Lung (tissue), 11 donors: ENCODE measurements at regions not wholly inside any gene's neighbourhood (a gene's known extent, or its start where the extent isn't known, plus 50 kb on each side); places are given as distances from the start of the nearest gene placed in this dataset.

Experiments
- ATAC-seq: fragments of 200-7000 bp; cut with Tn5 transposase; one replicate; pipeline ENCODE4 v1.9.1; 2020; ENCODE audit warnings: moderate number of reproducible peaks; ENCODE audit not compliant: insufficient read depth, low FRiP score
- DNase-seq, 3 donors: peaks; one replicate each; pipeline ENCODE4 v3.0.0-alpha.2; 2013 to 2017
- H3K27ac ChIP-seq, 2 donors: one replicate each; pipeline ENCODE4 v1.5.1; 2013; ENCODE audit warnings: mild to moderate bottlenecking in 2 of 2, moderate library complexity in 2 of 2, control low read depth in 1 of 2, inconsistent platforms in 1 of 2, low read depth in 1 of 2, low read length in 1 of 2
- H3K27me3 ChIP-seq, 3 donors: one replicate each; pipeline ENCODE4 v1.5.1; 2013; ENCODE audit warnings: low read length in 2 of 3; ENCODE audit not compliant: control insufficient read depth in 3 of 3, insufficient read depth in 3 of 3
- H3K36me3 ChIP-seq, 4 donors: one replicate each; pipeline ENCODE4 v1.5.1; 2013; ENCODE audit warnings: low read length in 4 of 4, mild to moderate bottlenecking in 1 of 4, moderate library complexity in 1 of 4; ENCODE audit not compliant: control insufficient read depth in 4 of 4, insufficient read depth in 4 of 4
- H3K4me1 ChIP-seq, 5 donors: one replicate each; pipeline ENCODE4 v1.5.1; 2013; ENCODE audit warnings: low read length in 5 of 5, mild to moderate bottlenecking in 2 of 5, moderate library complexity in 1 of 5; ENCODE audit not compliant: control insufficient read depth in 5 of 5, insufficient read depth in 5 of 5
- H3K4me3 ChIP-seq: one replicate; pipeline ENCODE4 v1.5.1; 2013; ENCODE audit warnings: mild to moderate bottlenecking, control low read depth, moderate library complexity
- H3K9ac ChIP-seq, 2 donors: one replicate each; pipeline ENCODE4 v1.5.1; 2013; ENCODE audit warnings: low read length in 2 of 2, control low read depth in 1 of 2; ENCODE audit not compliant: insufficient read depth in 1 of 2
- H3K9me3 ChIP-seq, 4 donors: one replicate each; pipeline ENCODE4 v1.5.1; 2013; ENCODE audit warnings: low read length in 3 of 4, mild to moderate bottlenecking in 1 of 4, moderate library complexity in 1 of 4; ENCODE audit not compliant: control insufficient read depth in 4 of 4, insufficient read depth in 3 of 4
- CTCF ChIP-seq: IDR thresholded peaks from 2 replicates; pipeline ENCODE4 v1.5.1; 2012; ENCODE audit warnings: mild to moderate bottlenecking; ENCODE audit errors: control extremely low read depth, extremely low read depth
- WGBS, 2 donors: extraction: QIAGEN DNeasy Blood & Tissue Kit; methylation state at CpG; one replicate each; pipeline ENCODE4 v1.1.7; 2013; 5-methylcytosine and 5-hydroxymethylcytosine counted together
- donor health status: control.
- donor health status: control.
- donor health status: Bipolar disorder and iron deficiency.
- donor health status: healthy.
- donor health status: DM: yes; HTN: yes; CAD: no.

- H3K27me3 ChIP-seq = peaks cover 0 to 22% (median 0%) of the 10 kb centered on the region in 3 donors
- H3K27ac ChIP-seq = no peak overlapping the region
- peaks cover 0 to 7% (median 0%) of the 10 kb centered on the region in 4 donors for H3K9me3 ChIP-seq
- no peaks in the 10 kb centered on the region for H3K4me1 ChIP-seq
- no peak overlapping the region for H3K9ac ChIP-seq
- no peak overlapping the region for H3K4me3 ChIP-seq
- 66 to 93% methylated on average over 7 of the region's 7 CpGs for WGBS, 2 donors
- no peak for DNase-seq
- ATAC-seq = no peak
- no peaks in the 10 kb centered on the region for H3K36me3 ChIP-seq
- no peak for TF ChIP-seq CTCF
These were observed 529.4 kb upstream of the AMOT start for GRCh38 chrX:113370006-113370405.

DNA sequence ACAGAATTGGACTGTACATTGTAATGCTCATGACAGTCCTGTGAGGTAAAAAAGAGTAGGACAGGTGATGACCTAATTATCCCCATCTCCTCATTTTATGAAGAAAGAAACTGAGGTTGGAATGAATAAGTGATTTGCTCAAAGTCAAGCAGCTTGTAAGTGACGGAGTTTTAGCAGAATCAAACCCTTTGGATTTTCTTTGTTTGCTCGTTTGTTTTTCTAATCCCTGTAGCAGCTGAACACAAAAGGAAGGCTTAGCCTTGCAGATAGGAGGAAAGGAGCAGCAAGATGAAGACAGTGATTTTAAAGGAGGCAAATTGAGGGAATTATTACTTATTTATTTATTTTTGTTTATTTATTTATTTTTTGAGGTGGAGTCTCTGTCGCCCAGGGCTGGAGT is 528.4 kb upstream of the AMOT start:
- Histone ChIP-seq H3K4me1 (no peaks in the 10 kb centered on the region), H3K9me3 (peaks cover 0 to 7% (median 0%) of the 10 kb centered on the region in 4 donors), H3K4me3 (no peak overlapping the region), H3K27ac (no peak overlapping the region), H3K27me3 (peaks cover 0 to 22% (median 0%) of the 10 kb centered on the region in 3 donors), H3K36me3 (no peaks in the 10 kb centered on the region), H3K9ac (no peak overlapping the region)
- no peak for ATAC-seq
- TF ChIP-seq CTCF = no peak
- WGBS, 2 donors = 59 to 84% methylated on average over 3 of the region's 3 CpGs
- DNase-seq = no peak

DNA sequence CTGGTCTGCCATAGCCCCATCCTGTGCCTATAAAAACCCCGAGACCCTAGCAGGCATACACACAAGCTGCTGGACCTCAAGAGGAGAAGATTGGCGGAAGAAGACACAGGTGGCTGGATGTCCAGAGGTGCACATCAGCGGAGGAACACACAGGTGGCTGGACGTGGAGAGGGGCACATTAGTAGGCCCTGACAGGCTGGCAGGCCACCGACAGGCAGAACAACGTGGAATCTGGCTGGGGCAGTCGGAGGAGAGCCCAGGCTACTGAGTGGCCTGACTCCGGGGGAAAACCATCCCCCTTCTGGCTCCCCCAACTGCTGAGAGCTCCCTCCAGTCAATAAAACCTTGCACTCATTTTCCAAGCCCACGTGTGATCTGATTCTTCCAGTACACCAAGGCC is 512.5 kb upstream of the AMOT start:
- Histone ChIP-seq H3K9me3 (no peaks in the 10 kb centered on the region), H3K27me3 (peaks cover 0 to 36% (median 4%) of the 10 kb centered on the region in 3 donors), H3K9ac (no peak overlapping the region), H3K4me3 (no peak overlapping the region), H3K4me1 (no peaks in the 10 kb centered on the region), H3K36me3 (no peaks in the 10 kb centered on the region), H3K27ac (no peak overlapping the region)
- 74 to 84% methylated on average over 9 of the region's 9 CpGs for WGBS, 2 donors
- ATAC-seq = no peak
- TF ChIP-seq CTCF = no peak
- DNase-seq = no peak

- no peak overlapping the region for H3K4me3 ChIP-seq
- no peaks in the 10 kb centered on the region for H3K4me1 ChIP-seq
- no peaks in the 10 kb centered on the region for H3K36me3 ChIP-seq
- H3K27me3 ChIP-seq = peaks cover 0 to 23% (median 2%) of the 10 kb centered on the region in 3 donors
- no peaks in the 10 kb centered on the region for H3K9me3 ChIP-seq
- no peak for TF ChIP-seq CTCF
- no peak for DNase-seq
- H3K9ac ChIP-seq = no peak overlapping the region
- no peak overlapping the region for H3K27ac ChIP-seq
- ATAC-seq = no peak
These were observed 489.8 kb upstream of the AMOT start for GRCh38 chrX:113330416-113330815.
